Mucosa of rectum (tissue), 2 donors: ENCODE measurements at regions not wholly inside any gene's neighbourhood (a gene's known extent, or its start where the extent isn't known, plus 50 kb on each side); places are given as distances from the start of the nearest gene placed in this dataset.
"Not testable (repeated sequence)": the region's sequence is repeated elsewhere in the genome, so short reads cannot be mapped to it uniquely, and the experiment has no call there.

Experiments
- H3K27ac ChIP-seq, 2 donors: one replicate each; pipeline ENCODE4 v1.7.0; 2013; ENCODE audit warnings: inconsistent platforms in 2 of 2, low read depth in 2 of 2, low read length in 2 of 2
- H3K27me3 ChIP-seq, 2 donors: one replicate each; pipeline ENCODE4 v1.7.0; 2013; ENCODE audit warnings: low read length in 2 of 2; ENCODE audit not compliant: control insufficient read depth in 2 of 2, insufficient read depth in 2 of 2
- H3K36me3 ChIP-seq, 2 donors: one replicate each; pipeline ENCODE4 v1.7.0; 2013; ENCODE audit warnings: low read length in 2 of 2; ENCODE audit not compliant: control insufficient read depth in 2 of 2, insufficient read depth in 2 of 2
- H3K4me1 ChIP-seq, 2 donors: one replicate each; pipeline ENCODE4 v1.7.0; 2013; ENCODE audit warnings: low read length in 2 of 2, mild to moderate bottlenecking in 1 of 2; ENCODE audit not compliant: control insufficient read depth in 2 of 2, insufficient read depth in 2 of 2
- H3K4me3 ChIP-seq, 2 donors: one replicate each; pipeline ENCODE4 v1.7.0; 2013; ENCODE audit warnings: low read length in 2 of 2
- H3K9ac ChIP-seq, 2 donors: one replicate each; pipeline ENCODE4 v1.7.0; 2013; ENCODE audit warnings: low read length in 2 of 2, low read depth in 1 of 2, mild to moderate bottlenecking in 1 of 2
- H3K9me3 ChIP-seq, 2 donors: one replicate each; pipeline ENCODE4 v1.7.0; 2013; ENCODE audit warnings: low read length in 2 of 2; ENCODE audit not compliant: control insufficient read depth in 2 of 2
- donor health status: healthy.
- donor health status: Normal muscosa, but diverticular disease.

- peaks cover 0 to 4% of the 10 kb centered on the region in 2 donors for H3K4me1 ChIP-seq
- H3K4me3 ChIP-seq, result no peak overlapping the region
- H3K9me3 ChIP-seq, result no peaks in the 10 kb centered on the region
- H3K36me3 ChIP-seq, result no peaks in the 10 kb centered on the region
- H3K27me3 ChIP-seq, result no peaks in the 10 kb centered on the region
- H3K9ac ChIP-seq, result no peak overlapping the region
- H3K27ac ChIP-seq, result no peak overlapping the region
These were observed 243.0 kb downstream of the MYCN start for GRCh38 chr2:16183345-16183744.

DNA sequence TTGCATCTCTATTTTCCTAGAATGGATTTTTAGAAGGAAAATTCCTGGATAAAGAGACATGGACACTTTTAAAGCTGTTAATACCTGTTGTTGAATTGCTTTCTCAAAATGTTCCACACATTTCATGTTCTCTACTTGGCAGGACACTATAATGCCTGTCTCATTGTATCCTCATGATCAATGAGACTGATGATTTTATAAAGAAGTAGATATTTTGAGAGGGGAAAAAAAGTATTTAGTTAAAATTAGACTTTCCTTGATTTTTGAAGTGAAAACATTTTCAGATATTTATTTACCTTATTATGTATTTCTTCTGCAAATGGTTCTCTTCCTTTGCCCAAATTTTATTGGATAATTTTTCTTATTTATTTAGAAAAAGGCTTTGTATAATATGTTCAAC, 242.5 kb downstream of the MYCN start:
- Histone ChIP-seq H3K27me3 (no peaks in the 10 kb centered on the region), H3K4me1 (peaks cover 0 to 4% of the 10 kb centered on the region in 2 donors), H3K4me3 (no peak overlapping the region), H3K36me3 (no peaks in the 10 kb centered on the region), H3K27ac (no peak overlapping the region), H3K9ac (no peak overlapping the region), H3K9me3 (no peaks in the 10 kb centered on the region)

DNA sequence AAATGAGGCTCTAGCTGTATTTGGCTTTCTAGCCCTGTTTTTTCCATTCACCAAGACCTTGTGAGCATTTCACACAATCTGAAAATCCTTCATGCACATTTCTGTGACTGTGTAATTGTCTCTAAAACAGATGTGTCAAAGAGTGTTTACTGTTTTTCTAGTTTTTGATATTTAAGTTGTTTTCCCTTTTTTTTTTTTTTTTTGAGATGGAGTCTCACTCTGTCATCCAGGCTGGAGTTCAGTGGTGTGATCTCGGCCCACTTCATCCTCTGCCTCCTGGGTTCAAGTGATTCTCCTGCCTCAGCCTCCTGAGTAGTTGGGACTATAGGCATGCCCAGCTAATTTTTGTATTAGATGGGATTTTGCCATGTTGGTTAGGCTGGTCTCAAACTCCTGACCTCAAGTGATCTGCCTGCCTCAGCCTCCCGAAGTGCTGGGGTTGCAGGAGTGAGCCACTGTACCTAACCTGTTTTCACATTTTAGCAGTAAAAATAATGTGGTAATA, 242.0 kb downstream of the MYCN start:
- not testable (repeated sequence) for H3K9me3 ChIP-seq, H3K4me1 ChIP-seq, H3K9ac ChIP-seq, H3K27ac ChIP-seq, H3K27me3 ChIP-seq, H3K4me3 ChIP-seq, H3K36me3 ChIP-seq

- no peak overlapping the region for H3K9ac ChIP-seq
- H3K4me3 ChIP-seq, result no peak overlapping the region
- no peaks in the 10 kb centered on the region for H3K36me3 ChIP-seq
- H3K27me3 ChIP-seq, result no peaks in the 10 kb centered on the region
- peaks cover 0 to 4% of the 10 kb centered on the region in 2 donors for H3K4me1 ChIP-seq
- H3K27ac ChIP-seq, result no peak overlapping the region
- H3K9me3 ChIP-seq, result no peaks in the 10 kb centered on the region
These were observed 241.4 kb downstream of the MYCN start for GRCh38 chr2:16181741-16182090.

- Histone ChIP-seq H3K36me3 (no peaks in the 10 kb centered on the region), H3K27ac (no peak overlapping the region), H3K9me3 (no peaks in the 10 kb centered on the region), H3K4me1 (peaks cover 0 to 4% of the 10 kb centered on the region in 2 donors), H3K9ac (no peak overlapping the region), H3K4me3 (no peak overlapping the region), H3K27me3 (no peaks in the 10 kb centered on the region)
These were observed 240.9 kb downstream of the MYCN start for GRCh38 chr2:16181062-16181740.

- H3K36me3 ChIP-seq, result no peaks in the 10 kb centered on the region
- H3K9me3 ChIP-seq, result no peaks in the 10 kb centered on the region
- no peak overlapping the region for H3K4me3 ChIP-seq
- H3K27ac ChIP-seq, result no peak overlapping the region
- H3K9ac ChIP-seq, result no peak overlapping the region
- peaks cover 0 to 4% of the 10 kb centered on the region in 2 donors for H3K4me1 ChIP-seq
- H3K27me3 ChIP-seq, result no peaks in the 10 kb centered on the region
These were observed 240.3 kb downstream of the MYCN start for GRCh38 chr2:16180631-16181030.

DNA sequence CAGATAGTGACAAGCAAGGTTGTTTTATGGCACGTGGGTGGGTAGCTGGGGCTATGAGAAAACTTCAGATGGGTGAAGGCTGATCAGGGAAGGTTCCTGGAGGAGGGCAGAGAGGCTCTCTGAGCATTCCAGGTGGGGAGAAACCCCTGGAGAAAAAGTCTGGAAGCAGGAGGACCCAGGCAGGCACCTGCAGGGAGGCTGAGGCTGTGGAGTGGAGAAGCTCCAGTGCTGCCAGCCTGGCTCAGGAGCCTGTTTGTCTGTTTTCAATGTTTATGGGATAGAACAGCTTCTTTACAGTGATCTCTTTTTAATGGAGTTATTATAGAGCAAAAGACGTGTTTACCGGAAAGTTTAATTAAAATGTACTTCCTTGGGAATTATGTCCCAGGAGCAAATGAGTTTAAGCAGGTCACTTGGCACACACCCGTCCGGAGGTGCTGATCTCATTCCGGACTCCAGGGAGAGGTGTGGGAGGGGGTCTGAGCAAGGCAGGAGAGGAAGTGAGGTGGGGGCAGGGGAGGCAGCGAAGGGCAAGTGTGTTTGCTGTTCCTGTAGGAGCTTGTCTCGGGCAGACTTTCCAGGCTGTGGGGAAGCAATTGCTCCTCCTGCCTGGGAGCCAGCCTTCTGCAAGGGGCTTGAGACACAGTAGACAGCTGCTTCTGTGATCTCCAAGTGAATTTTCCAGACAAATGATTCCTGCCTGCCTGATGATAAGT, 239.5 kb downstream of the MYCN start:
- no peaks in the 10 kb centered on the region for H3K36me3 ChIP-seq
- H3K4me3 ChIP-seq, result no peak overlapping the region
- H3K9ac ChIP-seq, result no peak overlapping the region

GRCh38 chr2:16178551-16179130, 238.3 kb downstream of the MYCN start:
- Histone ChIP-seq H3K4me1 (peaks cover 0 to 4% of the 10 kb centered on the region in 2 donors), H3K36me3 (no peaks in the 10 kb centered on the region), H3K4me3 (no peak overlapping the region), H3K27me3 (no peaks in the 10 kb centered on the region), H3K9me3 (no peaks in the 10 kb centered on the region), H3K27ac (no peak overlapping the region), H3K9ac (no peak overlapping the region)

More for the DNA sequence above, 239.5 kb downstream of the MYCN start:
- Histone ChIP-seq H3K4me1 (peaks cover 0 to 4% of the 10 kb centered on the region in 2 donors), H3K27ac (no peak overlapping the region), H3K27me3 (no peaks in the 10 kb centered on the region), H3K9me3 (no peaks in the 10 kb centered on the region)

GRCh38 chr2:16177671-16178180, 237.4 kb downstream of the MYCN start:
- no peaks in the 10 kb centered on the region for H3K36me3 ChIP-seq
- no peaks in the 10 kb centered on the region for H3K9me3 ChIP-seq
- no peak overlapping the region for H3K9ac ChIP-seq
- no peak overlapping the region for H3K4me3 ChIP-seq
- no peaks in the 10 kb centered on the region for H3K27me3 ChIP-seq
- H3K4me1 ChIP-seq, result peaks cover 0 to 4% of the 10 kb centered on the region in 2 donors
- no peak overlapping the region for H3K27ac ChIP-seq

DNA sequence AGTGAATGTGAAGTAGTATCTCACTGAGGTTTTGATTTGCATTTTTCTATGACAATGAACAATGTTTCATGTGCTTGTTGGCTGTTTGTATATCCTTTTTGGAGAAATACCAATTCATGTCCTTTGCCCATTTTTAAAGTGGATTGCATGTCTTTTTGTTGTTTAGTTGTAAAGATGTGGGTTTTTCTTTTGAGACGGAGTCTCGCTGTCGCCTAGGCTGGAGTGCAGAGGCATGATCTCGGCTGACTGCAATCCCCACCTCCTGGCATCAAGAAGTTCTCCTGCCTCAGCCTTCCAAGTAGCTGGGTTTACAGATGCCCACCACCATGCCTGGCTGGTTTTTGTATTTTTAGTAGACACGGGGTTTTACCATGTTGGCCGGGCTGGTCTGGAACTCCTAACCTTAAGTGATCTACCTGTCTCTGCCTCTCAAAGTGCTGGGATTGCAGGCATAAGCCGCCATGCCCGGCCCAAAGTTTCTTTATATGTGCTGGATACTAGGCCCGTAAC, 236.7 kb downstream of the MYCN start:
- H3K9me3 ChIP-seq, result no peaks in the 10 kb centered on the region
- H3K4me1 ChIP-seq, result peaks cover 0 to 4% of the 10 kb centered on the region in 2 donors
- H3K36me3 ChIP-seq, result no peaks in the 10 kb centered on the region
- H3K27me3 ChIP-seq, result no peaks in the 10 kb centered on the region
- H3K9ac ChIP-seq, result no peak overlapping the region
- no peak overlapping the region for H3K27ac ChIP-seq
- H3K4me3 ChIP-seq, result no peak overlapping the region
